ENCODE measurements at regions not wholly inside any gene's neighbourhood (a gene's known extent, or its start where the extent isn't known, plus 50 kb on each side); places are given as distances from the start of the nearest gene placed in this dataset.

GRCh38 chrX:84932814-84933213, 70.9 kb upstream of the APOOL start:
- ATAC-seq (no peak), DNase-seq (no peak)
- no peaks in the 10 kb centered on the region for H3K4me1 ChIP-seq
- intact Hi-C loops (cut with DNase I) = no loop called here
- no peak overlapping the region for H3K4me3 ChIP-seq
- no peaks in the 10 kb centered on the region for H3K9me3 ChIP-seq
- TF ChIP-seq CTCF (IDR thresholded peaks at IDR 0.05) = no peak
- no peaks in the 10 kb centered on the region for H3K36me3 ChIP-seq
- no peaks in the 10 kb centered on the region for H3K27me3 ChIP-seq
- H3K27ac ChIP-seq = no peak overlapping the region

GRCh38 chrX:84933956-84934556, 69.6 kb upstream of the APOOL start:
- no peak overlapping the region for H3K27ac ChIP-seq
- TF ChIP-seq CTCF (IDR thresholded peaks at IDR 0.05) = no peak
- no peaks in the 10 kb centered on the region for H3K36me3 ChIP-seq
- no peak for DNase-seq
- intact Hi-C loops (cut with DNase I) = no loop called here
- H3K4me3 ChIP-seq = no peak overlapping the region
- H3K4me1 ChIP-seq = no peaks in the 10 kb centered on the region
- no peaks in the 10 kb centered on the region for H3K27me3 ChIP-seq
- no peak for ATAC-seq
- H3K9me3 ChIP-seq = no peaks in the 10 kb centered on the region
